Activated CD4-positive, alpha-beta T cell treated with anti-CD3 and anti-CD28 coated beads, Interleukin-2, amount 10 ng/mL, durations not matched to agents 7 days and 5 days (primary cell): ENCODE measurements at regions not wholly inside any gene's neighbourhood (a gene's known extent, or its start where the extent isn't known, plus 50 kb on each side); places are given as distances from the start of the nearest gene placed in this dataset.
"Not testable (repeated sequence)": the region's sequence is repeated elsewhere in the genome, so short reads cannot be mapped to it uniquely, and the experiment has no call there.

Experiments used
- CTCF ChIA-PET: fragments of 350-600 bp; sonication (Branson Sonifier 250); formaldehyde crosslinking; loops from one replicate; lab custom pipeline; 2021; ENCODE audit warnings: antibody characterized with exemption; lab: Charles Lee
- POLR2A ChIA-PET: fragments of 350-600 bp; sonication (Branson Sonifier 250); formaldehyde crosslinking; loops from one replicate; lab custom pipeline; 2021; ENCODE audit warnings: antibody characterized with exemption; lab: Charles Lee
- DNase-seq: peaks from one replicate; pipeline ENCODE4 v3.0.0-alpha.2; 2020
- H3K27ac Mint-ChIP-seq: one replicate; pipeline ENCODE4 v1.8.0; 2021; ENCODE audit warnings: mild to moderate bottlenecking, moderate library complexity, mixed read lengths
- H3K27me3 Mint-ChIP-seq: one replicate; pipeline ENCODE4 v1.8.0; 2021; ENCODE audit warnings: mixed read lengths
- H3K36me3 Mint-ChIP-seq: one replicate; pipeline ENCODE4 v1.8.0; 2021; ENCODE audit warnings: low read depth, mixed read lengths
- H3K4me1 Mint-ChIP-seq: one replicate; pipeline ENCODE4 v1.8.0; 2021; ENCODE audit warnings: mixed read lengths
- H3K4me3 Mint-ChIP-seq: one replicate; pipeline ENCODE4 v1.8.0; 2021; ENCODE audit warnings: mild to moderate bottlenecking, moderate library complexity, mixed read lengths
- H3K9me3 Mint-ChIP-seq: one replicate; pipeline ENCODE4 v1.8.0; 2021; ENCODE audit warnings: mixed read lengths

GRCh38 chr6:74177506-74177905 is 481.5 kb downstream of the CD109 start:
- H3K4me3 Mint-ChIP-seq: no peak overlapping the region
- H3K4me1 Mint-ChIP-seq: no peaks in the 10 kb centered on the region
- H3K27me3 Mint-ChIP-seq: no peaks in the 10 kb centered on the region
- H3K27ac Mint-ChIP-seq: no peak overlapping the region
- DNase-seq: no peak
- no peaks in the 10 kb centered on the region for H3K36me3 Mint-ChIP-seq
- CTCF ChIA-PET: no interaction called here
- H3K9me3 Mint-ChIP-seq: no peaks in the 10 kb centered on the region
- POLR2A ChIA-PET: no interaction called here

- H3K27me3 Mint-ChIP-seq, H3K4me3 Mint-ChIP-seq, DNase-seq, H3K27ac Mint-ChIP-seq, H3K36me3 Mint-ChIP-seq, CTCF ChIA-PET, POLR2A ChIA-PET, H3K9me3 Mint-ChIP-seq, H3K4me1 Mint-ChIP-seq: not testable (repeated sequence)
Observed at GRCh38 chr6:74170550-74170949, 474.5 kb downstream of the CD109 start.

GRCh38 chr6:74170118-74170517 is 474.1 kb downstream of the CD109 start:
- CTCF ChIA-PET: no interaction called here
- H3K27ac Mint-ChIP-seq: no peak overlapping the region
- no peaks in the 10 kb centered on the region for H3K9me3 Mint-ChIP-seq
- H3K36me3 Mint-ChIP-seq: no peaks in the 10 kb centered on the region
- no peak overlapping the region for H3K4me3 Mint-ChIP-seq
- no peaks in the 10 kb centered on the region for H3K4me1 Mint-ChIP-seq
- H3K27me3 Mint-ChIP-seq: no peaks in the 10 kb centered on the region
- POLR2A ChIA-PET: no interaction called here
- no peak for DNase-seq

- Mint-ChIP-seq H3K9me3 (no peaks in the 10 kb centered on the region), H3K27ac (no peak overlapping the region), H3K36me3 (no peaks in the 10 kb centered on the region), H3K4me3 (no peak overlapping the region), H3K27me3 (no peaks in the 10 kb centered on the region), H3K4me1 (no peaks in the 10 kb centered on the region)
- DNase-seq: no peak
- ChIA-PET CTCF (no interaction called here), POLR2A (no interaction called here)
Observed at GRCh38 chr6:74167976-74168375, 472.0 kb downstream of the CD109 start.

- ChIA-PET POLR2A (no interaction called here), CTCF (no interaction called here)
- H3K27ac Mint-ChIP-seq: no peak overlapping the region
- no peak for DNase-seq
- H3K9me3 Mint-ChIP-seq: no peaks in the 10 kb centered on the region
- no peak overlapping the region for H3K4me3 Mint-ChIP-seq
- H3K36me3 Mint-ChIP-seq: no peaks in the 10 kb centered on the region
- H3K4me1 Mint-ChIP-seq: no peaks in the 10 kb centered on the region
- no peaks in the 10 kb centered on the region for H3K27me3 Mint-ChIP-seq
Observed at GRCh38 chr6:74167511-74167910, 471.5 kb downstream of the CD109 start.

GRCh38 chr6:74166849-74167248 is 470.8 kb downstream of the CD109 start:
- H3K9me3 Mint-ChIP-seq: no peaks in the 10 kb centered on the region
- no peak for DNase-seq
- no peak overlapping the region for H3K4me3 Mint-ChIP-seq
- H3K27ac Mint-ChIP-seq: no peak overlapping the region
- ChIA-PET CTCF (no interaction called here), POLR2A (no interaction called here)
- H3K36me3 Mint-ChIP-seq: no peaks in the 10 kb centered on the region
- H3K27me3 Mint-ChIP-seq: no peaks in the 10 kb centered on the region
- no peaks in the 10 kb centered on the region for H3K4me1 Mint-ChIP-seq

- no peak overlapping the region for H3K4me3 Mint-ChIP-seq
- ChIA-PET POLR2A (no interaction called here), CTCF (no interaction called here)
- no peaks in the 10 kb centered on the region for H3K4me1 Mint-ChIP-seq
- DNase-seq: no peak
- H3K27ac Mint-ChIP-seq: no peak overlapping the region
- no peaks in the 10 kb centered on the region for H3K9me3 Mint-ChIP-seq
- no peaks in the 10 kb centered on the region for H3K36me3 Mint-ChIP-seq
- H3K27me3 Mint-ChIP-seq: no peaks in the 10 kb centered on the region
Observed at GRCh38 chr6:74161380-74161779, 465.4 kb downstream of the CD109 start.

- no peaks in the 10 kb centered on the region for H3K36me3 Mint-ChIP-seq
- no peaks in the 10 kb centered on the region for H3K4me1 Mint-ChIP-seq
- DNase-seq: no peak
- no peak overlapping the region for H3K4me3 Mint-ChIP-seq
- CTCF ChIA-PET: no interaction called here
- H3K9me3 Mint-ChIP-seq: no peaks in the 10 kb centered on the region
- POLR2A ChIA-PET: no interaction called here
- H3K27ac Mint-ChIP-seq: no peak overlapping the region
- H3K27me3 Mint-ChIP-seq: no peaks in the 10 kb centered on the region
Observed at GRCh38 chr6:74152096-74152675, 456.2 kb downstream of the CD109 start.

GRCh38 chr6:74145931-74146330 is 449.9 kb downstream of the CD109 start:
- ChIA-PET CTCF (no interaction called here), POLR2A (no interaction called here)
- Mint-ChIP-seq H3K9me3 (no peaks in the 10 kb centered on the region), H3K36me3 (no peaks in the 10 kb centered on the region), H3K27me3 (no peaks in the 10 kb centered on the region), H3K4me1 (no peaks in the 10 kb centered on the region), H3K4me3 (no peak overlapping the region), H3K27ac (no peak overlapping the region)
- DNase-seq: no peak

GRCh38 chr6:74137911-74138310 is 441.9 kb downstream of the CD109 start:
- no peak overlapping the region for H3K4me3 Mint-ChIP-seq
- H3K9me3 Mint-ChIP-seq: no peaks in the 10 kb centered on the region
- H3K36me3 Mint-ChIP-seq: no peaks in the 10 kb centered on the region
- POLR2A ChIA-PET: no interaction called here
- no peaks in the 10 kb centered on the region for H3K27me3 Mint-ChIP-seq
- H3K4me1 Mint-ChIP-seq: no peaks in the 10 kb centered on the region
- no peak overlapping the region for H3K27ac Mint-ChIP-seq
- CTCF ChIA-PET: no interaction called here
- DNase-seq: no peak

- no peak overlapping the region for H3K27ac Mint-ChIP-seq
- POLR2A ChIA-PET: no interaction called here
- H3K9me3 Mint-ChIP-seq: no peaks in the 10 kb centered on the region
- H3K4me3 Mint-ChIP-seq: no peak overlapping the region
- DNase-seq: no peak
- H3K36me3 Mint-ChIP-seq: no peaks in the 10 kb centered on the region
- H3K27me3 Mint-ChIP-seq: no peaks in the 10 kb centered on the region
- H3K4me1 Mint-ChIP-seq: no peaks in the 10 kb centered on the region
- CTCF ChIA-PET: no interaction called here
Observed at GRCh38 chr6:74134327-74134726, 438.3 kb downstream of the CD109 start.

- DNase-seq: no peak
- POLR2A ChIA-PET: no interaction called here
- Mint-ChIP-seq H3K27me3 (no peaks in the 10 kb centered on the region), H3K9me3 (no peaks in the 10 kb centered on the region), H3K36me3 (no peaks in the 10 kb centered on the region), H3K4me3 (no peak overlapping the region), H3K27ac (no peak overlapping the region), H3K4me1 (no peaks in the 10 kb centered on the region)
- CTCF ChIA-PET: no interaction called here
Observed at GRCh38 chr6:74133073-74133472, 437.1 kb downstream of the CD109 start.

- Mint-ChIP-seq H3K27me3 (no peaks in the 10 kb centered on the region), H3K9me3 (no peaks in the 10 kb centered on the region), H3K4me1 (no peaks in the 10 kb centered on the region), H3K36me3 (no peaks in the 10 kb centered on the region), H3K4me3 (no peak overlapping the region), H3K27ac (no peak overlapping the region)
- DNase-seq: no peak
- ChIA-PET CTCF (no interaction called here), POLR2A (no interaction called here)
Observed at GRCh38 chr6:74130641-74131040, 434.6 kb downstream of the CD109 start.

- no peak overlapping the region for H3K4me3 Mint-ChIP-seq
- CTCF ChIA-PET: no interaction called here
- H3K9me3 Mint-ChIP-seq: no peaks in the 10 kb centered on the region
- H3K27me3 Mint-ChIP-seq: no peaks in the 10 kb centered on the region
- no peaks in the 10 kb centered on the region for H3K36me3 Mint-ChIP-seq
- no peak for DNase-seq
- POLR2A ChIA-PET: no interaction called here
- no peaks in the 10 kb centered on the region for H3K4me1 Mint-ChIP-seq
- no peak overlapping the region for H3K27ac Mint-ChIP-seq
Observed at GRCh38 chr6:74128536-74128935, 432.5 kb downstream of the CD109 start.
